ENCODE measurements at regions not wholly inside any gene's neighbourhood (a gene's known extent, or its start where the extent isn't known, plus 50 kb on each side); places are given as distances from the start of the nearest gene placed in this dataset.

DNA sequence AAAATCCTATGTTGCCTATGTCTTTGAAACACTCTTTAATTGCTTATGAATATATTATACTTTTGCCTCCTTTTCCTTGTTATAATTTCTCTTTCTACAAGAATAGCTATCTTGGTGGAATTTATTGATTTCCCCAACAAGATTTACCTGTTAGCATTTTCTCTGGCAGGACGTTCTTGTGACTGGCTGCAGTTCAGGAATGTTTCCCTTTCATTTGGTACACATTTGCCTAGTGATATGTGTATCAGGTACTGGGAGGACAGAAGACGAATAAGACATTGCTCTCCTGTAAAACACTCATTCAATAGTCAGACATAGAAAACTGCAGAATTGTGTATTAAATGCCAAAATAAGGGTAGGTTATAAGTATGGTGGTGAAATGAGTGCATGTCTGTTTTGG, 279.9 kb downstream of the FAT3 start:
- ChIA-PET POLR2A (no interaction called here), CTCF (no interaction called here)
- no peak for DNase-seq (ENCODE audit: extremely low spot score)
- TF ChIP-seq, protein P1, sequence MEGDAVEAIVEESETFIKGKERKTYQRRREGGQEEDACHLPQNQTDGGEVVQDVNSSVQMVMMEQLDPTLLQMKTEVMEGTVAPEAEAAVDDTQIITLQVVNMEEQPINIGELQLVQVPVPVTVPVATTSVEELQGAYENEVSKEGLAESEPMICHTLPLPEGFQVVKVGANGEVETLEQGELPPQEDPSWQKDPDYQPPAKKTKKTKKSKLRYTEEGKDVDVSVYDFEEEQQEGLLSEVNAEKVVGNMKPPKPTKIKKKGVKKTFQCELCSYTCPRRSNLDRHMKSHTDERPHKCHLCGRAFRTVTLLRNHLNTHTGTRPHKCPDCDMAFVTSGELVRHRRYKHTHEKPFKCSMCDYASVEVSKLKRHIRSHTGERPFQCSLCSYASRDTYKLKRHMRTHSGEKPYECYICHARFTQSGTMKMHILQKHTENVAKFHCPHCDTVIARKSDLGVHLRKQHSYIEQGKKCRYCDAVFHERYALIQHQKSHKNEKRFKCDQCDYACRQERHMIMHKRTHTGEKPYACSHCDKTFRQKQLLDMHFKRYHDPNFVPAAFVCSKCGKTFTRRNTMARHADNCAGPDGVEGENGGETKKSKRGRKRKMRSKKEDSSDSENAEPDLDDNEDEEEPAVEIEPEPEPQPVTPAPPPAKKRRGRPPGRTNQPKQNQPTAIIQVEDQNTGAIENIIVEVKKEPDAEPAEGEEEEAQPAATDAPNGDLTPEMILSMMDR (IDR thresholded peaks at IDR 0.05; ENCODE audit: control extremely low read depth, extremely low read depth, low read depth, missing control alignments), result no peak

DNA sequence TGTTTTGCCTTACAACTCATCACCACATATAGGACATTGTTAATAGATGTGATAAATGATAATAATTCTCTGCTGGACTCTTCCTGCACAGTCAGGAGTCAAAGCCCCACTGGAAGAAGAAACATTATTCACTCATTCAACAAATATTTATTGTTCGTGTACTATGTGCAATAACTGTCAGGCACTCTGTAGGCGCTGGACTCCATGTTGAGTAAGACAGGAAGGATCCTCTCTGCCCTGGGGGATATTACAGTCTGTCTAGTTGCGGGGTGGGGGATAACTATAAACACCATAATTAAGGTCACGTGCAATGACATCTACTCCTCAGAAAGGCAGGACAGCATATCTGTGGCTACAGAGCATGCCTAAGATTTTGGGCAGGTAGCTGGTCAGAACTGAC, 281.1 kb downstream of the FAT3 start:
- POLR2A ChIA-PET, result no interaction called here
- CTCF ChIA-PET, result no interaction called here
- no peak for DNase-seq (ENCODE audit: extremely low spot score)
- TF ChIP-seq, protein P1 (IDR thresholded peaks at IDR 0.05; ENCODE audit: control extremely low read depth, extremely low read depth, low read depth, missing control alignments), result no peak

DNA sequence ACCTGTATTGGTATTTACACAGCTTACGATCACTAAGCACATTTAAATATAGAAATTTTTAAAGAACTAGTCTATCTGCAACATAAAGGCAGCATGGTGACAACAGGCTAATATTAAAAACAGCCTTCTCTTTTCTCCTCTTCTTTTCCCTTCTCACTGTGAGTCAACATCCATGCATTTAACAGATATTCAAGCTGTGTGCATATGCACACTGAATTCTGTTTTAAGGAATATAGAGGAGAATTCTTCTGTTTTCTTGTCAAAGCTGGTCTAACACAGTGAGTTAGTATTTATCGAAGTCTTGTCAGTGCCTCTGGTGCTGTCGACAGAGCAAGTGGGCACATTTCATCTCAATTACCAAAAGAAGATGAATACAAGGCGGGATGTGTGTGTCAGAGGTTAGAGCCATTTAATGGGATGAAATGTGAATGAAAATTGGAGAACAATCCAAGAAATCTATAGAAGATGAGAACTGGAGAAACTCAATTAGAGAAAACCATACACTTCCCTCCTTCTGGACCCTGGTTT, 282.3 kb downstream of the FAT3 start:
- ChIA-PET POLR2A (no interaction called here), CTCF (no interaction called here)
- TF ChIP-seq, protein P1 (IDR thresholded peaks at IDR 0.05; ENCODE audit: control extremely low read depth, extremely low read depth, low read depth, missing control alignments), result no peak
- no peak for DNase-seq (ENCODE audit: extremely low spot score)

DNA sequence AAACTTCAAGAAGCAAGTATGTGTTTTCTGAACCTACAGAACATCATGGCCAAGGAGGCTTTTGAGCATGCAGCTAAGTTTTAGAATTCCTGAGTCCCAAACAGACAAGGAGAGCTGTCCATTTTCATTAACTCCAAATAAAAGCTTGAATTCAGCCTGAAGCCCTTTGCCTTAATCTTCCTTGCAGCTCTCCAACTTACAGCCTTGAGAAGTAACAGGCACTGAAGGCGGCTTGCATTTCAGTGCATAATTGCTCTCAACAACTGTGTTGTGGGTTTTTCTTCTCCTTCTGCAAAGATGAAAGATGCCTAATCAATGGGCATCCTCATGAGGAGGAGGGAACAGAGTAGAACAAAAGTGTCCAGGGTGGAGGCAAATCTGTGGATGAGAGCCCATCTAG, 286.0 kb downstream of the FAT3 start:
- POLR2A ChIA-PET, result no interaction called here
- CTCF ChIA-PET, result interaction anchor here (1.4 kb wide), 1 partner anchor 15 kb away, joined by 3 read pairs; no protein-coding TSS in a partner anchor
- TF ChIP-seq, protein P1 (IDR thresholded peaks at IDR 0.05; ENCODE audit: control extremely low read depth, extremely low read depth, low read depth, missing control alignments), result no peak
- no peak for DNase-seq (ENCODE audit: extremely low spot score)

DNA sequence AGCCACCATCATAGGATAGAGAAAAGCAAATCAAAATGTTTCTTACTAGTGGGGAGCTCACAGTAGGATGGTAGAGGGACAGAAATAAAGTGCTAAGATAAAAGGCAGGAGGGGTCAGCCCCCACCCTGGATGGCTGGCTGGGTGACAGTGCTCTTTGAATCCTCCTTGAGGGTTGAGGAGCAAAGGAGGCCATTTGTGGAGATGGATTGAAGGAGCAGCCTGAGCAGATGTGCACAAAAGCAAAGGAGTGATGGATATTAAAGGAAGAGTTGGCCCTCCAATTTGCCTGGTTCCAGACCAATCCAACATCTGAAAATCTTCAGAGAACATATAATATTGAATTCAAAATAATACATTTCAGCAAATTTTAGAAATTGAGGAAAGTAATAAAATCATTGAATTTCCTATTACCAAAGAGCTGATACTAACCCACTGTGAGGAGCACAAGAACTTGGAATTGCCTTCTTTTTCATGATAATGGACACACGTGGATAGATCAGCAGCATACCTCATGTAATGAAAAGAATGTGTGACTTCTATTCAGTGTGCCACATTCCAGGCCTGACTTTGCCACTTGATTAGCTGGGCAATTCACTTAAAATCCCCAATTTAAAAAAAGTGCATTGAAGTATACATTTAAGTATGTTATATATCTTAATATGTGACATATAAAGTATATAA, 287.0 kb downstream of the FAT3 start:
- POLR2A ChIA-PET, result no interaction called here
- TF ChIP-seq, protein P1 (IDR thresholded peaks at IDR 0.05; ENCODE audit: control extremely low read depth, extremely low read depth, low read depth, missing control alignments), result no peak
- DNase-seq (ENCODE audit: extremely low spot score), result no peak
- CTCF ChIA-PET, result interaction anchor here (1.3 to 1.4 kb wide), 2 partner anchors 16 to 25 kb away, joined by 3 read pairs; no protein-coding TSS in a partner anchor

DNA sequence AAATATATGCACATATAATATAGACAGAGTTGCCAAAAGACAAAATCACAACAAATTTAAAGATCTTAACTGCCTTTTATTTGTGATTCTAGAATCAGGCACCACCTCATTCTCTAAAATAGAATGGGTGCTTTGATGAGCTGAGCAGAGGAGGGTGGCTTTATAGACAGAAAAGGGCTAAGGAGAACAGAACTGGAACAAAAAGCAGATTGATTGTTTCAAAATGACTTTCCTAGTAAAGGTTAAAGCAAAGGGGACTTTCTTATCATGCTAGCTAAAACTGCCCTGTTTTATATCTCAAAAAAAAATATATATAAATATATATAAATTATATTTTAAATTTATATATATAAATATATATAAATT, 287.6 kb downstream of the FAT3 start:
- no peak for DNase-seq (ENCODE audit: extremely low spot score)
- TF ChIP-seq, protein P1 (IDR thresholded peaks at IDR 0.05; ENCODE audit: control extremely low read depth, extremely low read depth, low read depth, missing control alignments), result no peak
- POLR2A ChIA-PET, result no interaction called here
- CTCF ChIA-PET, result interaction anchor here (1.3 to 1.4 kb wide), 2 partner anchors 17 to 24 kb away, joined by 3 read pairs; no protein-coding TSS in a partner anchor
